Smooth muscle cell (in vitro differentiated cells): ENCODE measurements at regions not wholly inside any gene's neighbourhood (a gene's known extent, or its start where the extent isn't known, plus 50 kb on each side); places are given as distances from the start of the nearest gene placed in this dataset.
"Not testable (repeated sequence)": the region's sequence is repeated elsewhere in the genome, so short reads cannot be mapped to it uniquely, and the experiment has no call there.

Experiments used
- DNase-seq: peaks from one replicate; lab custom pipeline; 2025; ENCODE audit not compliant: unreplicated experiment; lab: John Stamatoyannopoulos, UW
- H2AFZ ChIP-seq: fragments of 200-600 bp; sonication (generic); 2 replicates; pipeline ENCODE4 v1.6.0; 2016; ENCODE audit warnings: antibody characterized with exemption, low read depth, mild to moderate bottlenecking
- H3F3A ChIP-seq: fragments of 200-600 bp; sonication (generic); 2 replicates; pipeline ENCODE4 v1.6.0; 2017; ENCODE audit warnings: antibody characterized with exemption, low read depth
- H3K27ac ChIP-seq: fragments of 200-600 bp; sonication (generic); 2 replicates; pipeline ENCODE4 v1.5.1; 2016; ENCODE audit warnings: low read depth, mild to moderate bottlenecking
- H3K27me3 ChIP-seq: fragments of 200-600 bp; sonication (generic); 2 replicates; pipeline ENCODE4 v1.6.1; 2016; ENCODE audit warnings: low read depth, mild to moderate bottlenecking
- H3K36me3 ChIP-seq: fragments of 200-600 bp; sonication (generic); 2 replicates; pipeline ENCODE4 v1.5.1; 2016; ENCODE audit warnings: low read depth
- H3K4me1 ChIP-seq: fragments of 200-600 bp; sonication (generic); 2 replicates; pipeline ENCODE4 v1.5.1; 2016; ENCODE audit warnings: low read depth
- H3K4me2 ChIP-seq: fragments of 200-600 bp; sonication (generic); 2 replicates; pipeline ENCODE4 v1.6.0; 2016; ENCODE audit warnings: mild to moderate bottlenecking
- H3K4me3 ChIP-seq: fragments of 200-600 bp; sonication (generic); 2 replicates; pipeline ENCODE4 v1.5.1; 2016; ENCODE audit warnings: mild to moderate bottlenecking
- H3K79me2 ChIP-seq: fragments of 200-600 bp; sonication (generic); 2 replicates; pipeline ENCODE4 v1.6.0; 2016; ENCODE audit warnings: low read depth, mild to moderate bottlenecking
- H3K9ac ChIP-seq: fragments of 200-600 bp; sonication (generic); 2 replicates; pipeline ENCODE4 v1.6.0; 2016; ENCODE audit warnings: low read depth
- H3K9me3 ChIP-seq: fragments of 200-600 bp; sonication (generic); replicated peaks from 2 replicates; pipeline ENCODE4 v1.5.1; 2016; ENCODE audit warnings: low read depth
- H4K20me1 ChIP-seq: fragments of 200-600 bp; sonication (generic); 2 replicates; pipeline ENCODE4 v1.6.0; 2016; ENCODE audit warnings: low read depth
- CTCF ChIP-seq: fragments of 200-600 bp; sonication (generic); IDR thresholded peaks from 2 replicates; pipeline ENCODE4 v1.5.1; 2017; ENCODE audit warnings: borderline replicate concordance, mild to moderate bottlenecking, antibody characterized with exemption; ENCODE audit not compliant: insufficient read depth, poor library complexity, severe bottlenecking
- WGBS: methylation state at CpG from one replicate; pipeline ENCODE4 v1.1.7; 2016; ENCODE audit warnings: low lambda C conversion rate; 5-methylcytosine and 5-hydroxymethylcytosine counted together

GRCh38 chr6:6744551-6744950, 156.0 kb downstream of the LY86 start:
- DNase-seq: no peak
- Histone ChIP-seq H3K36me3 (no peaks in the 10 kb centered on the region), H3K4me3 (no peak overlapping the region), H3K27ac (no peak overlapping the region), H2AFZ (no peak overlapping the region), H3K4me2 (no peak overlapping the region), H4K20me1 (no peaks in the 10 kb centered on the region), H3F3A (peaks cover 4% of the 10 kb centered on the region), H3K4me1 (peaks cover 7% of the 10 kb centered on the region), H3K27me3 (no peaks in the 10 kb centered on the region), H3K79me2 (no peaks in the 10 kb centered on the region), H3K9me3 (no peaks in the 10 kb centered on the region), H3K9ac (no peak overlapping the region)
- 60% methylated on average over 4 of the region's 4 CpGs for WGBS
- TF ChIP-seq CTCF: no peak

- WGBS: 98% methylated on average over 43 of the region's 54 CpGs
- not testable (repeated sequence) for H3K4me3 ChIP-seq, H3K4me2 ChIP-seq, H2AFZ ChIP-seq, H3K27ac ChIP-seq, H3K27me3 ChIP-seq, H3K9ac ChIP-seq, H3K36me3 ChIP-seq, H3K79me2 ChIP-seq, H3K9me3 ChIP-seq, H4K20me1 ChIP-seq, DNase-seq
- H3F3A ChIP-seq: peaks cover 15% of the 10 kb centered on the region
- H3K4me1 ChIP-seq: peaks cover 17% of the 10 kb centered on the region
Observed at GRCh38 chr6:6745637-6746332, 157.3 kb downstream of the LY86 start.

GRCh38 chr6:6746333-6746969, 157.9 kb downstream of the LY86 start:
- H3K4me2 ChIP-seq: no peak overlapping the region
- no peak overlapping the region for H3K9ac ChIP-seq
- DNase-seq: no peak
- no peaks in the 10 kb centered on the region for H3K9me3 ChIP-seq
- H3K27ac ChIP-seq: no peak overlapping the region
- no peak overlapping the region for H2AFZ ChIP-seq
- no peak overlapping the region for H3K4me3 ChIP-seq
- no peak for TF ChIP-seq CTCF
- WGBS: 54% methylated on average over 15 of the region's 15 CpGs
- H3F3A ChIP-seq: peaks cover 21% of the 10 kb centered on the region
- H3K36me3 ChIP-seq: no peaks in the 10 kb centered on the region
- H4K20me1 ChIP-seq: no peaks in the 10 kb centered on the region
- H3K27me3 ChIP-seq: no peaks in the 10 kb centered on the region
- H3K4me1 ChIP-seq: peaks cover 18% of the 10 kb centered on the region
- no peaks in the 10 kb centered on the region for H3K79me2 ChIP-seq

GRCh38 chr6:6746970-6747338, 158.4 kb downstream of the LY86 start:
- Histone ChIP-seq H3K79me2 (no peaks in the 10 kb centered on the region), H3K4me2 (no peak overlapping the region), H3K36me3 (no peaks in the 10 kb centered on the region), H4K20me1 (no peaks in the 10 kb centered on the region), H3K27me3 (no peaks in the 10 kb centered on the region), H3K4me1 (peaks cover 21% of the 10 kb centered on the region), H3K9me3 (no peaks in the 10 kb centered on the region), H2AFZ (no peak overlapping the region), H3K4me3 (no peak overlapping the region), H3K9ac (no peak overlapping the region), H3F3A (peaks cover 24% of the 10 kb centered on the region), H3K27ac (no peak overlapping the region)
- TF ChIP-seq CTCF: no peak
- WGBS: 95% methylated on average over 3 of the region's 3 CpGs
- DNase-seq: no peak
